Ureter (tissue), 1 donor: ENCODE measurements at regions not wholly inside any gene's neighbourhood (a gene's known extent, or its start where the extent isn't known, plus 50 kb on each side); places are given as distances from the start of the nearest gene placed in this dataset.
"Not testable (repeated sequence)": the region's sequence is repeated elsewhere in the genome, so short reads cannot be mapped to it uniquely, and the experiment has no call there.

Experiments used
- DNase-seq: peaks from one replicate; pipeline ENCODE4 v3.0.0-alpha.2; 2020; ENCODE audit warnings: low spot score
- donor health status: DM: yes; HTN: yes; CAD: no.

DNA sequence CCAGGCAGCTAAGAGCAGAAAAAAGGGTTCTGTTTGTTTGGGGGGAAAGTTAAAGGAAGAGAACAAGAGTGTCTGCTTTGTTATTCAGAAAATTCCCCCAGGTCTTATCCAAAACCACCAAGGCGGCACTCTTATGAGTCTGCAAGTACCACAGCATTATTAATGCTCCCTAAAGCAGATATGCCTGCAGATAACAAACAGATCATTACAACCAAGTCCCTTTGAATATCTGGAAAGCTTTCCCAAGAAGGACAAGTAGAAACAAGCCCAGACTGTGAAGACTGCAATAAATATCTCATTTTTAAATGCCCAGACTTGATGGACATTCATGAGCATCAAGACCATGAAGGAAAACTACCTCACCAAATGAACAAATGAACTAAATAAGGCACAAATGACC is 278.6 kb upstream of the TMEFF2 start:
- no peak for DNase-seq

GRCh38 chr2:192471982-192472381 is 277.2 kb upstream of the TMEFF2 start:
- DNase-seq = no peak

DNA sequence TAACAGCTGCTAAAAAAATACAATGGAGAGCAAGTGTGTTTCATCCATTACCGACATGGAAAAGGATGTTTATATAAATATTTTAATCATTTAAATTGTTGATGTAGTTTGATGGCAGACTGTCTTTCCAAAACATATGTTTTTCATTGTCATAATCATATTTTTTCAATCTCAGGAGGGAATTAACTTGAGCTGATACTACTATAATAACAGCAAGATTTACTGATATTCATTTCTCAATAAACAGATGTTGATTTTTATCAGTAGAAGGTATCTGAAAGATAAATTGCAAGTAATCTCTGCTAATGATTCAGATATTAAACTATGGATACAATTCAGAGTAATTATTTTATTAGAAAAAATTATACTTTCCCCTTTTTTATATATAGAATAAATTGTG is 274.9 kb upstream of the TMEFF2 start:
- no peak for DNase-seq

DNA sequence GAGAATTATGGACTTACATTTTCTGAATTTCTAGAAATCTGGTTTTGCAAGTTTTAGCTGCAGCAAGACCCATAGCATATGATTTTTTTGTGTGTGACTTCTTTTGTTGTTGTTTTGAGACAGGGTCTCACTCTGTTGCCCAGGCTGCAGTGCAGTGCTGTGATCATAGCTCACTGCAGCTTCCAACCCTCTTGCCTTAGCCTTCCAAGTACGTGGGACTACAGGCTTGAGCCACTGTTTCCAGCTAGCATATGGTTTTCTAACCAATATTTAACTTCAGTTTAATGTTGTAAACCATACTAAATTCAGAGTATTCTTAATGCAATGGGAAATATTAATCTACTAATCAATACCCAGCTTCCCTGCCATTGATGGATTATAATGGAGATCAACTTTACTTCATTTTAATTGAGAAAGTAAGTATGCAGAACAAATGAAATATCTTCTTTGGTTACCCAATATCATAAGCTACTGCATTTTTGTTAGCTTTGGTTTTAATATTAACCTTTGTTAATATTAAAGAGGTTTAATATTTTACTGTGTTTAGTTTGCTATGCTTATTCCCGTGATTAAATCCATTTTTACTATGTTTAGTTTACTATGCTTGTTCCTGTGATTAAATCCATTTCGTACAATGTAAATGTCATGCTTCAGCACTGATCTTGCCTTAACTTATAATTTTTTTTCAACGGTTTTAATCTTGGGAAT is 273.4 kb upstream of the TMEFF2 start:
- no peak for DNase-seq

DNA sequence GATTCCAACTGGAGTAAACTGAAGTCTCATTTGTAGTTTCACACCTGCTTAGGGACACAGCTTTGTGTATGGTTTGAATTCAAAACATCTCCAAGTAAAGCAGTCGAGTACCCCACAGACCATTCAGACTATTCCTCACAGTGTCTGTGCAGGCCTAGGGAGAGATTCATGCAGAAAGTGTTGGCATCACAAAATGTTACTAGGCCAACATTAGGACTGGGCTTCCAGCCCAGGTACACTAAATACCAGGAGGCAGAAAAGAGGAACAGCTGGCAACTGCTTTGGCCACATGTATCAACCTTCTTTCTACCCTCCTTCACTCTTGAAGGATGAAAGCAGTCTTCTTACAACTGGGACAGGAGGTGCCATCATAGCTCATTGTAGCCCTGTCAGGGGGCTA is 270.4 kb upstream of the TMEFF2 start:
- no peak for DNase-seq

DNA sequence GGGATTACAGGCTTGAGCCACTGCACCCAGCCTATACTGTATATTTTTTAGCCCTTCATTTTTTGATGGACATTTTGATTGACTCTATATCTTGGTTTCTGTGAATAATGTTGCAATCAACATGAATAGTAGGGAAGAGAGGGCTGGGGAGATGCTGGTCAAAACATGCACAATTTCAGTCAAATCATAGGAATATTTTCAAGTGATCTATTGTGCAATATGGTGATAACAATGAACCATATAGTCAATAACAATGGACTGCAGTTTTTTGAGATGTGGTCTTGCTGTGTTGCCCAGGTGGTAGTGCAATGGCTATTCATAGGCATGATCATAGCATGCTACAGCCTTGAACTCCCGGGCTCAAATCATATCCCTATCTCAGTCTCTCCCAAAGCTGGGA is 264.7 kb upstream of the TMEFF2 start:
- no peak for DNase-seq

DNA sequence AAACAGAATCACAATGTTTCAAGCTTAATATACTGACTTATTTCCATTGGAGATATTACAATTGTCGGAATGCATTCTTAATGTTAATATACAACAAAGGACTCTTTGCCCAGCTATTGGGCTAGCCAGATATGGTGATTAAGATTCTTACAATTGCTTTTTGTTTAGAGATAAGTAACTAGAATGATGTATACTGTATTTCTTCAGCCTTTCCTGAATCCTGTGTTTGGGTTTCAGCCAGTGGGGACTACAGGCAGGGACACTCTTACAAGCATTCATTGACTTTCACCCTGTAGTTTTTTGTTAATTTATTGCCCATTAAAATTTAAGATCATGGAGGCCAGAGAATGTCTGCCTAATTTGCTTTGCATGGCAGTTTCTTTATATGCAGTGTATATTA is 254.1 kb upstream of the TMEFF2 start:
- DNase-seq = no peak

DNA sequence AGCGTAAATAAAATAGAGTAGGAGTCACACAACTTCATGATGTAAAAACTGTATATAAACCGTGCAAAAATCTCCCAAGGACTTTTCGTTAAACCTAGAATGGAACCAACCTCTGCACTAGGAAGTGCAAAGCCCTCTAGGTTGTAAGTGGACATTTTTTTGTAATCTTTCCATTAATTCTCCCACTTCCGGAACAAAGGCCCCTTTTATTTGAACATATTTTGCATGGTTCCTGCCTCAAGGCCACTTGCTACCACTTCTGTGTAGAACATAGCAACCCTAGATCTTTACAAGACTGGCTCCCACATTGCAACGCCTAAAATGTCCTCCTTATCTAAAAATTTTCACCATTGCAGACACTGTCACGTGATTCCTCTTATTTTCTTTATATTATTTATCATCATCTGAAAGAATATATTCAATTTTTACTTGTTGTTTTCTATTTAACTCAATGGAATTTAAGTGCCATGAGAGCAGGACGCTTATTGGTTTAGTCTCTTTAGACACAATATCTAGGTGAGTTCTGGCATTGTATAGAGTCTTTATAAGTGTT is 249.6 kb upstream of the TMEFF2 start:
- no peak for DNase-seq

DNA sequence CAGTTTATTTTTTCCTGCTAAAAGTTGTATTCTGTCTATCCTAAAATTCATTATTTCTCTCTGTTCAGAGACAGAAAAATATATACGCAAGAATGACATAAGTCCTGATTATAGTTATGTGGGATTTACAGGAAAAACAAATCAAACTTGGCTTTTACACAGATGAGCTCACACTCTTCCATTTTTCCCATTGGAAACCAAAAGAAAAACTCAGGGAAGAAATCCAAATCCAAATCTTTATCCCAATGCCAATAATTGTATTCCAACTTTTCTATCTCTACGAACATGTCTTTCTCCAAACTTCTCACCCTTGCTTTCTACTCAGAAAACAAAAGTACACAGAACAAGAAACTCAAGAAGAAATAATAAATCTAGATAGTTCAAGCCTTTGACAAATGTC is 249.1 kb upstream of the TMEFF2 start:
- no peak for DNase-seq

- DNase-seq = no peak
Observed at GRCh38 chr2:192438239-192438638, 243.5 kb upstream of the TMEFF2 start.

DNA sequence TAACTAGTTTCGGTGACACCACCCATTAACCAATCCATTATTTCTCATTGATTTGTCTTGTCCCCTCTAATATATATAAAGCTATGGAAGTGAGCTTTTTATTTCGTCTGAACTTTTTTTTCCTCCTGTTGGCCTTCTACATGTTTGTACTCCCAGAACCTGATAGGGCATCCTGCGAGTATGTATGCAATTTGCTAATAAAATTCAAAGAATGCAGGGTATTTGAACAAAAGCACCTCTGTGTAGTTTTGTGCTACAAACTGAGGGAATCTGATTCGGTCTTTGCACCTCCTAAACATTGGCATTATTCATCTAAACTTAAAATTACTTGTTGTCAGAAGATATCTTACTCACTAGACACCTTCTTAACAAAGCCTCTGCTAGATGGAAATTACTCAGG is 242.9 kb upstream of the TMEFF2 start:
- no peak for DNase-seq

DNA sequence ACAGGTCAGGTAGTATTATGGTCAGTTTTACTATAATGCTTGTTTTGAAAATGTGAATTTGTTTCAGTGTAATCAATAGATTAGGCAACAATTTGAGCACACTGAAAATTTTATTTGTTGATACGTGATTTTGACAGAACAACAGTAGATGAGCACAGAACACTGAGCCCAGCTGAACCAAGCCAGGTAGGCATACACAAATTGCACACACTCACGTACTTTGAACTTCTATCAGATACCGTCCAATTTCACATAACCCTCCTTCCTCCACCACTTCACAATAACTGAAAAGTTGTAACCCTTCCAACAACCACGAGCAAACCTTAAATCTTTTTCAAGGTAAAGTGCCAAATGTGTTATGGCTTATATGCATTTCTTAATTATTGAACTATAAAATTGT is 229.5 kb upstream of the TMEFF2 start:
- no peak for DNase-seq

DNA sequence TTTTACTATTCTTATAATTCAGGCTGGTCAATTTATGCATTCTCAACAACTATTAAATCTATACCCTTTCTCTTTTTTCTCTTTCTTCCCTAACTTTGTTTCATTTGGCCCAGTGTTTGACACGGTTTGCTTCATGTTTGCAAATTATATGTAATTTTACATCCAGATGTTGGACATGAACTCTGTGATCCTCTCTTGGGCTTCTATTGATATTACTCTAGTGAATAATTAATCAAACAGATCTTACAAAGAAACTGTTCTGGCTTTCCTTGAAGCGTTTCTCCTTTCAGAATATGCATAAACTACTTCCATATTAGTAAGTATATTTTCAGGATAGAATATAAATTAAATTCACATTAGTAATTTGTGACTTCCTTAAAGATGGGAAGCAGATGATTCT is 225.1 kb upstream of the TMEFF2 start:
- no peak for DNase-seq

- no peak for DNase-seq
Observed at GRCh38 chr2:192416060-192416459, 221.3 kb upstream of the TMEFF2 start.

DNA sequence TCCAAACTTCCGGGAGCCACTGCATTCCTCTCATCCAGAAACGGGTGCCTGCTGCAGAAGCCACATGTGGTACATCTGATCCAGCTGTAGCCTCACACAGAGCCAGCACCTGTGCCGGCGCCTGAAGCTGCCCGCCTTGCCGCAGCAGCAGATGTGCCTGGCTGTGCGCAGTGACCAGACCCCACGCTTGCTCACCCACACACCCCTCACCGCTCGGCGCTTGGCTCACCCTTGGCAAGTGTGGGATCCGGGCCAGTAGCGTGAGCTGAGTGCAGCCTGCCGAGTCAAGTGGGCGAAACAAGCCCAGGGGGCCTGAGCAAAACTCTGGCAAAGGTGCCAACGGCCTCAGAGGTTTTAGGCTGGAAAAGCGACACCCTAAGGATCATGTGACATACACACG is 220.1 kb upstream of the TMEFF2 start:
- DNase-seq = no peak

DNA sequence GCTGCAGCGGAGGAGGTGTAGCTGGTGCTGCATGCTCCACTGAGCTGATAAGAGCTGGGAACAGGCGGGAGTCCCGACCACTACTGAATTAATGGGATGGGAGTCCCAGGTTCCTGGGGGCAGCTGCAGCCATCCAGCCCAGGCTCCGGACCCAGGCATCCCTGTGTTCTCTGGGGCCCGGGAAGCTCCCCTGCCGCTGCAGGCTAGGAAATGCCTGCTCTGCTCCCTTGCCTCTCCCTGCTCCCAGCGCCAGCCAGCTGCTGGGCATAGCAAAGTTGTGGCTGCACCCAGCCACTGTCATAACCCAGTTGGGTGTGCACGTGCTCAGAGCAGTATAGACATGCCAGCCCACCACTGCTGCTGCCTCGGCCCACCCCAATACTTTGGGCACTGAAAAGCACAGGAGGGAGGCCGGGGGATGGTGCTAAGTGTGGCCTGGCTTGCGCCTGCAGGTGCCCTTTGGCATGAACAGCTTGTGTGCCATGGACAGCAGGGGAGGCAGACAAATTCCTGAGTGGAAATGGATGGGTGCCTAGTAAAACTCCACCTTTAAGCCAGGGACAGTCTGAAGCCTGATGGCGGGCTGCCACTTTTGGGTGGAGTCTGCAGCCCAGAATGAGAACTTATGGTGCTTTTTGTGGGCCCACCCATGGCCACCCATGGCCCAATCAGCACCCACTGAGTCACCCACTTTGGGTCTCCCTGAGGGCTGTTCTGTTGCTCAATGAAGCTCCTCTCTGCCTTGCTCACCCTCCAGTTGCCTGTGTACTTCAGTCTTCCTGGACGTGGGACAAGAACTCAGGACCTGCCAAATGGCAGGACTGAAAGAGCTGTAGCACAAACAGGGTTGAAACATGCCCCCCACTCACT is 219.3 kb upstream of the TMEFF2 start:
- no peak for DNase-seq

- not testable (repeated sequence) for DNase-seq
Observed at GRCh38 chr2:192412866-192413265, 218.1 kb upstream of the TMEFF2 start.

DNA sequence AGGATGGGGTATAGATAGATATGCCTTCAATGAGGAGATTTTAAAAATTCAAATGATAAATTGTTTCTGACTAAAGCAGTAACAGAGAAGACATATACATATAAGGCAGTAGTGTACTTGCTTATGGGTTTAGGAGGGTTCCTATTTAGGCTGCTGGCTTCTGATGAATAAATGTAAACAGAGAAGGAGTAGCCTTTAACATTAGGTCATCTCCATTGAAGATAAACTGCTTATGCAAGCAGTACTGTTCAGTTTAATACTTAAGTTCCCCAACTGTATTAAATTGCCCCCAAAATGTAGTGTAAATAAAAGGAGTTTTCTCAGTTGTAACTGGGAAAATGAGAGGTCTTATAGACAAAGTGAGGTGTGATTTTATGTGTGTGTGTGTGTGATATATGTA is 217.7 kb upstream of the TMEFF2 start:
- DNase-seq = no peak

GRCh38 chr2:192411755-192412154 is 217.0 kb upstream of the TMEFF2 start:
- DNase-seq = no peak

- DNase-seq = no peak
Observed at GRCh38 chr2:192410319-192410718, 215.6 kb upstream of the TMEFF2 start.

DNA sequence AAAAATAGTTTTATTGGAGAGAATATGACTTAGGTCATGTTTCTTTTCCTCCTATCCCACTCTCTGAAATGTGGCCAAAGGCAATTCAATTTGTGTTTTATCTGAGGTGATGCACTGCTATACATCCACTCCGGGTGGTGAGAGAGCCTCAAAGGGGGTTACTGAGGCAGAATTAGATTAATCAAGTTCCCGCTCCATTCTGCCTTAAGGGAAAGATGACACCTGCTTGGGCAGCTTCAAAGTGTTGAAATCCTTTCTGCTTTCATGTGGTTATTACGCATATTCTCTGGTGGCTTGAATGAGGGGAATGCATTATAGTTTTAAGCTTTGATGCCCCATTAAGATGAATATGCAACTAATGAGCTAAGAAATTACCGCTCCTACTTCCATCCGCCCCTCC is 213.0 kb upstream of the TMEFF2 start:
- no peak for DNase-seq

DNA sequence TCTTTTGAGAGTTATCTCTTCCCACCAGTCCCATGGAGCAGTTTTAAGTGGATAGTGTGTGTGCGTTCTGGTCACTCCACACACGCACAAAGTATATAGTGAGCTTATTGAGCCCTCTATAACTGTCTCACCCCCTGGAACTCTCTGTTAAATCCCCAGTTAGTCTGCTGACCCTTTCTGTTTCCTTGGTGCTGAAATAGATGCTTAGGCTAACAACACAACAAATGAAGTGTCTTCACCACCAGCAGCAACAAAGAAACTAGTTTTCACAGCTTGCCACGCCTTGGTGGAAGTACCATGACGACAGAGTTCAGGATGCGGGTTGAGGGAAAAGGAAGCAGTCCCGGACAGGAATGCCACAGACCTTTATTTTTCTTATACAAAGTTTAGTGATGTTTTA is 203.5 kb upstream of the TMEFF2 start:
- DNase-seq = no peak

- DNase-seq = no peak
Observed at GRCh38 chr2:192394605-192395004, 199.9 kb upstream of the TMEFF2 start.
